ENCODE measurements at regions not wholly inside any gene's neighbourhood (a gene's known extent, or its start where the extent isn't known, plus 50 kb on each side); places are given as distances from the start of the nearest gene placed in this dataset.
A peak's percentile ranks its signal among the peaks of the same experiment; 100 is the strongest.

DNA sequence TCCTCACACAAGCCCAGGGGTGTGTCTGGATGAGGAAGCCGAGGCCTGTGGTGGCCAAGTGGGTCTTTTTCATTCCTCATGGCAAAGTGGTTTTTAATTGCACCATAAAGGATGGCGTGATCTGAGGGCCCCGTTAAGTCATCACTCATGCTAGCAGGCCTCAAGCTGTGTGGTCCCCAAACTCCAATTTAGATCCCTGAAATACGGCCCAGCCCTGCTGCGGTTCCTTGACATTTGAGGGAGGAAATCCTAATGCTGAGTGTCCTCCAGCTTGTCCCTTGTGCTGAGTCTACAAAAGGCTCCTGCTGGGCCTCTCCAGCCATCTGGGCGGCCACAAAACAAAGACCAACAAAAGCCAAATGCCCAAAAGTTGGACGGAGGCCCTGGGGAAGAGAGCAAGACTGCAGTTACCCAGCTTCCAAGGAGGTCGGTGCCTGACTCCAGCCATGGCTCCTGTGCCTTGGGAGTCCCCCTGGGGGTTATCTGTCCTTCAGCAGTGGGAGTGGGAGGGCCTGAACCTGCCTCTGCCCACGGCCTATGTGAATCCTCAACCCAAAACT, 162.3 kb upstream of the PDE10A start:
- TF ChIP-seq CTCF (conservative IDR thresholded peaks at IDR 0.05; ENCODE audit: low read depth, low read length) = no peak
- no peak for DNase-seq (ENCODE audit: low read depth)
- no peak overlapping the region for H3K4me3 ChIP-seq (ENCODE audit: low read length)

DNA sequence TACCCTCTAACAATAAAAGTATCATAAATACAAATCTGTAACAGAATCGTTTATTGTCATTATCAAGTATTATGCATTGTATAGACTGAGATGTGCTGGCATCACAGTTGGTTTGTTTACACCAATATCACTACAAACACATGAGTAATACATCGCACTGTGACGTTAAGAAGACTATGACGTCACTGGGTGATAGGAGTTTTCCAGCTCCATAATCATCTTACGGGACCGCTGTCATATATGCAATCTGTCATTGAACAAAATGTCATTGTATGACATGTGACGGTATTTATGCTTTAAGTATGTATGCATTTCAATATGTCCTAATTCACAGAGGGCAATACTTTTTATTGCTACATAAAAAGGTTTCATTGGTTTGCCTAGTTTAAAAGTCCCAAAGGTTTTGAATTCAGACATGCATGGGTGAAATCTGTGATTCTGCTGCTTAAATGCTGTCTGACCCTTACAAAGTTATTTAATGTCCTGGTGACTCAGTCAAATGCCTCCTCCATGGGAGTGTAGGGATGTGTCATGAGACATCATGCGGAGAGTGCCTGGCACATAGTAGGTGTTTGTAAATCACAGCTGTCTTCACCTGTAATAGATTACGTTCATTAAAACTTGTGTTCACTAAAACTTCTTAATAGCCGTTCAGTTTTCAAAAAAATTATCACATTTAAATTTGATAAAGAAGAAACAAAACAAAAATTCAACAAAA, 160.7 kb upstream of the PDE10A start:
- no peak for DNase-seq (ENCODE audit: low read depth)
- no peak for TF ChIP-seq CTCF (conservative IDR thresholded peaks at IDR 0.05; ENCODE audit: low read depth, low read length)
- no peak overlapping the region for H3K4me3 ChIP-seq (ENCODE audit: low read length)

DNA sequence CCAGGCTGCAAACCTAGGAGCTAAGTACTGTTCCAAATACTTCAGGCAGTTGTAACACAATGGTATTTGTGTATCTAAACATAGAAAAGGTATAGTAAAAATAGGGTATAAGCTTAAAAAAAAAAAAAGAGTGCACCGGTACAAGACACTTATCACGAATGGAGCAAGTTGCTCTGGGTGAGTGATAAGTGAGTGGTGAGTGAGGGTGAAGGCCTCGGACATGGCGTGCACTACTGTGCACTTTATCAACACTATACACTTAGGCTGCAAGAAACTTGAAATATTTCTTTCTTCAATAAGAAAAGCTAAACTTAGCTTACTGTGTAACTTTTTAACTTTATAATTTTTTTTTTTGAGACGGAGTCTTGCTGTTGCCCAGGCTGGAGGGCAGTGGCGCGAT, 159.5 kb upstream of the PDE10A start:
- TF ChIP-seq CTCF (conservative IDR thresholded peaks at IDR 0.05; ENCODE audit: low read depth, low read length) = no peak
- H3K4me3 ChIP-seq (ENCODE audit: low read length) = no peak overlapping the region
- DNase-seq (ENCODE audit: low read depth) = no peak

DNA sequence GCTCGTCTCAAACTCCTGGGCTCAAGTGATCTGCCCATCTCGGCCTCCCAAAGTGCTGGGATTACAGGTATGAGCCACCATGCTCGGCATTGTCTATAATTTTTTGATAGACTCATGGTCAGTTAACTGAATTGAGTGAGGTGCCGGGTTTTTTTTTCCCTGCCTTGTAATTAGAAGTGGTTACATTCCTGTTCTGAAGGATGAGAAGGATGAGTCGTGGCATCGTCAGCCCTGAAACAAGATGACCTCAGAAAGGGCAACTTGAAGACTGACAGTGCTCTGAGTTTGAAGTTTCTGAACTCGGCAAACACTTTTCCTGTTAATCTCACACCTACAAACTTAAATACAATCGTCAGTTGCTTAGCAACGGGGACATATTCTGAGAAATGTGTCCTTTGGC, 158.7 kb upstream of the PDE10A start:
- TF ChIP-seq CTCF (conservative IDR thresholded peaks at IDR 0.05; ENCODE audit: low read depth, low read length) = no peak
- H3K4me3 ChIP-seq (ENCODE audit: low read length) = no peak overlapping the region
- no peak for DNase-seq (ENCODE audit: low read depth)

GRCh38 chr6:165820934-165821333, 157.9 kb upstream of the PDE10A start:
- TF ChIP-seq CTCF (conservative IDR thresholded peaks at IDR 0.05; ENCODE audit: low read depth, low read length) = no peak
- no peak overlapping the region for H3K4me3 ChIP-seq (ENCODE audit: low read length)
- no peak for DNase-seq (ENCODE audit: low read depth)

DNA sequence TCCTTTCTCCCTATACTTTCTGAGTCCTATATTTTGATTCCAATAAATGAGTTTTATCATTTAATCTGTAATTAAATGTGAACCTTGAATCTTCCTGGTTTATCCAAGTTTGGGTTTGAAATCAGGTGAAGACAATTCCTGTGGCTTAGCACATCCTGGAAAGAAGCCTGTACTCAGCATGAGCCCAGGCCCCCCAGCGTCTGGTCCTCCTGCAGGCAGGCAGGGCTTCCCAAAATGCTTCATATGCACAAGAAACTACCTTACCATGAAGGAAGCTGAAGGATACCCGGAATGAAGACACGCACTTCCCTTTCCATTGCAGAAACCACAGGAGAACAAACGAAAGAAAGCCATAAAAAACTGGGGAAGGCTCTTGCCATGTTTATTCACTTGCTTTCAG, 157.4 kb upstream of the PDE10A start:
- DNase-seq (ENCODE audit: low read depth) = no peak
- TF ChIP-seq CTCF (conservative IDR thresholded peaks at IDR 0.05; ENCODE audit: low read depth, low read length) = no peak
- H3K4me3 ChIP-seq (ENCODE audit: low read length) = no peak overlapping the region

DNA sequence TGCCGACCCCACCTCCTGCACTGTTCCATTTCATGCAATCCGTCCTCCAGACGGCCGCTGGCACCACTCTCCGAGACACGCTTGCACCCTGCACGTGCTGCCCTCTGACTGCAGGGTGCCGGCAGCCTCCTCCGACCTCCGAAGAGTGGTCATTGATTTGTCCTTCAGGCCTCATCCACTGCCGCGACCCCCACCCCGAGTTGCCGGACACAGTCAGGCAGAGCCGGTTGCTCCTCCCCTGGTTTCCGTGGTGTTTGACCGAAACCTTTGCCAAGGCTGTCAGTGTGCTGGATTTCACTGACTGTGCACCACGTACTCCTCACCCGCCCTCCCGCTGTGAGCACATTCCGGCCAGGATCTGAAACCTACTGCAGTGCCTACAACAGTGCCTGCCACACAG, 156.4 kb upstream of the PDE10A start:
- TF ChIP-seq CTCF (conservative IDR thresholded peaks at IDR 0.05; ENCODE audit: low read depth, low read length) = no peak
- peak overlapping the region; percentile 4 for H3K4me3 ChIP-seq (ENCODE audit: low read length)
- no peak for DNase-seq (ENCODE audit: low read depth)

Data from retinal pigment epithelial cell (primary cell).